Liver (tissue), 8 donors: ENCODE measurements at regions not wholly inside any gene's neighbourhood (a gene's known extent, or its start where the extent isn't known, plus 50 kb on each side); places are given as distances from the start of the nearest gene placed in this dataset.

Experiments used
- DNase-seq: peaks from one replicate; pipeline ENCODE4 v3.0.0-alpha.2; 2017; ENCODE audit warnings: low spot score
- H3K27ac ChIP-seq, 2 donors: one replicate each; pipeline ENCODE4 v1.7.0; 2013; ENCODE audit warnings: inconsistent platforms in 2 of 2, low read length in 2 of 2, control low read depth in 1 of 2, low read depth in 1 of 2, mild to moderate bottlenecking in 1 of 2
- H3K27me3 ChIP-seq, 4 donors: one replicate each; pipeline versions ENCODE4 v1.6.1 to v1.7.0; 2013; ENCODE audit warnings: low read length in 3 of 4, inconsistent platforms in 1 of 4, mild to moderate bottlenecking in 1 of 4, moderate library complexity in 1 of 4; ENCODE audit not compliant: control insufficient read depth in 4 of 4, insufficient read depth in 4 of 4
- H3K36me3 ChIP-seq, 4 donors: one replicate each; pipeline versions ENCODE4 v1.6.1 to v1.7.0; 2013; ENCODE audit warnings: low read length in 3 of 4, mild to moderate bottlenecking in 3 of 4, low read depth in 1 of 4, moderate library complexity in 1 of 4; ENCODE audit not compliant: control insufficient read depth in 4 of 4, insufficient read depth in 3 of 4
- H3K4me1 ChIP-seq, 4 donors: one replicate each; pipeline versions ENCODE4 v1.6.1 to v1.7.0; 2013; ENCODE audit warnings: low read length in 3 of 4, mild to moderate bottlenecking in 3 of 4, moderate library complexity in 1 of 4; ENCODE audit not compliant: control insufficient read depth in 4 of 4, insufficient read depth in 4 of 4
- H3K4me3 ChIP-seq, 3 donors: one replicate each; pipeline versions ENCODE4 v1.6.1 to v1.7.0; 2013; ENCODE audit warnings: low read length in 3 of 3, control low read depth in 1 of 3, low read depth in 1 of 3, mild to moderate bottlenecking in 1 of 3
- H3K9ac ChIP-seq, 2 donors: one replicate each; pipeline ENCODE4 v1.7.0; 2013; ENCODE audit warnings: low read length in 2 of 2, mild to moderate bottlenecking in 2 of 2, moderate library complexity in 2 of 2, control low read depth in 1 of 2, low read depth in 1 of 2
- H3K9me3 ChIP-seq, 4 donors: one replicate each; pipeline versions ENCODE4 v1.6.1 to v1.7.0; 2013; ENCODE audit warnings: low read length in 3 of 4; ENCODE audit not compliant: control insufficient read depth in 4 of 4
- CTCF ChIP-seq: fragments of 150-350 bp; IDR thresholded peaks from 2 replicates; pipeline ENCODE4 v1.5.1; 2017; ENCODE audit warnings: improper control_type of control experiment, low read depth, low read length; ENCODE audit not compliant: missing input control
- EGR1 ChIP-seq, 2 donors: IDR thresholded peaks; 2 replicates each; pipeline ENCODE4 v1.6.1; 2016 to 2018; ENCODE audit warnings: antibody characterized with exemption in 2 of 2, low read depth in 2 of 2
- FOXA1 ChIP-seq: IDR thresholded peaks from 2 replicates; pipeline ENCODE4 v1.6.1; 2016; ENCODE audit warnings: antibody characterized with exemption
- FOXA2 ChIP-seq: IDR thresholded peaks from 2 replicates; pipeline ENCODE4 v1.6.1; 2016; ENCODE audit warnings: antibody characterized with exemption
- HNF4A ChIP-seq, 2 donors: conservative IDR thresholded peaks; 2 replicates each; pipeline ENCODE4 v1.6.1; 2016; ENCODE audit warnings: antibody characterized with exemption in 2 of 2, mild to moderate bottlenecking in 2 of 2
- HNF4G ChIP-seq: IDR thresholded peaks from 2 replicates; pipeline ENCODE4 v1.6.1; 2016; ENCODE audit warnings: antibody characterized with exemption
- JUND ChIP-seq, 2 donors: IDR thresholded peaks; 2 replicates each; pipeline ENCODE4 v1.6.1; 2016; ENCODE audit warnings: antibody characterized with exemption in 2 of 2
- NR2F2 ChIP-seq: IDR thresholded peaks from 2 replicates; pipeline ENCODE4 v1.6.1; 2016; ENCODE audit warnings: antibody characterized with exemption
- RAD21 ChIP-seq, 2 donors: IDR thresholded peaks; 2 replicates each; pipeline ENCODE4 v1.6.1; 2016; ENCODE audit warnings: antibody characterized with exemption in 2 of 2, mild to moderate bottlenecking in 2 of 2
- REST ChIP-seq: IDR thresholded peaks from 2 replicates; pipeline ENCODE4 v1.6.1; 2016; ENCODE audit warnings: antibody characterized with exemption, mild to moderate bottlenecking
- RXRA ChIP-seq, 2 donors: IDR thresholded peaks; 2 replicates each; pipeline ENCODE4 v1.6.1; 2017 to 2018; ENCODE audit warnings: antibody characterized with exemption in 2 of 2, mild to moderate bottlenecking in 1 of 2
- SP1 ChIP-seq: IDR thresholded peaks from 2 replicates; pipeline ENCODE4 v1.6.1; 2018; ENCODE audit warnings: antibody characterized with exemption, mild to moderate bottlenecking
- WGBS: extraction: QIAGEN DNeasy Blood & Tissue Kit; methylation state at CpG from one replicate; pipeline ENCODE4 v1.1.7; 2013; 5-methylcytosine and 5-hydroxymethylcytosine counted together
- TF ChIP-seq, protein P1 (sequence below): IDR thresholded peaks from 2 replicates; pipeline ENCODE4 v1.6.1; 2016; ENCODE audit warnings: antibody characterized with exemption
- TF ChIP-seq, protein P2 (sequence below): IDR thresholded peaks from 2 replicates; pipeline ENCODE4 v1.6.1; 2016; ENCODE audit warnings: antibody characterized with exemption
- donor health status: healthy.
- donor health status: healthy.
- donor health status: healthy.
- donor health status: healthy.
- donor health status: healthy.

DNA sequence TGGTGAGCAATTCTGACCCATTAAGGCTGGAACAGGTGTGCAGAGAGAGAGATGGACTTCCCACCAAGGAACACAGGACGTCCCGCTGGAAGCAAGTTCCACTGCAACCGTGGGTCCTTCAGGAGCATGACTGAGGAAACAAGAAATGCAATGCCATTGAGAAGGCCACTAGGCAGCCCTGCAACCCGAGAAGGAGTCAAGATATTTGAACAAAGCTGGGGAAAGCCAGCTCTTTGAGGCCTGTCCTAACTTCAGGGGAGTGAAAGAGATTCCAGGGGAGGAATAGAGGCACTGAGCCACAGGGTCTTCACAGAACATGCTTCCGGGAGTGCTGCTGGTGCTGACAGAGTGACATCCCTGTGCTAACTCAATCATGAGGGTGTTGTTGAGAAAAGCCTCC, 153.8 kb upstream of the ZNF236 start:
- Histone ChIP-seq H3K27me3 (no peaks in the 10 kb centered on the region), H3K4me1 (no peaks in the 10 kb centered on the region), H3K36me3 (no peaks in the 10 kb centered on the region), H3K9ac (no peak overlapping the region), H3K9me3 (no peaks in the 10 kb centered on the region), H3K4me3 (no peak overlapping the region), H3K27ac (no peak overlapping the region)
- DNase-seq, result no peak
- 84% methylated on average over 5 of the region's 5 CpGs for WGBS
- no peak for TF ChIP-seq HNF4G
- no peak for TF ChIP-seq FOXA1
- TF ChIP-seq HNF4A (conservative IDR thresholded peaks at IDR 0.05), result no peak
- TF ChIP-seq FOXA2, result no peak
- TF ChIP-seq, protein P1, sequence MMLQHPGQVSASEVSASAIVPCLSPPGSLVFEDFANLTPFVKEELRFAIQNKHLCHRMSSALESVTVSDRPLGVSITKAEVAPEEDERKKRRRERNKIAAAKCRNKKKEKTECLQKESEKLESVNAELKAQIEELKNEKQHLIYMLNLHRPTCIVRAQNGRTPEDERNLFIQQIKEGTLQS, result no peak
- TF ChIP-seq, protein P2, sequence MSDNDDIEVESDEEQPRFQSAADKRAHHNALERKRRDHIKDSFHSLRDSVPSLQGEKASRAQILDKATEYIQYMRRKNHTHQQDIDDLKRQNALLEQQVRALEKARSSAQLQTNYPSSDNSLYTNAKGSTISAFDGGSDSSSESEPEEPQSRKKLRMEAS, result no peak

GRCh38 chr18:76668119-76668518, 154.2 kb upstream of the ZNF236 start:
- H3K9me3 ChIP-seq, result no peaks in the 10 kb centered on the region
- no peak overlapping the region for H3K4me3 ChIP-seq
- H3K9ac ChIP-seq, result no peak overlapping the region
- WGBS, result 92% methylated on average over 8 of the region's 8 CpGs
- no peaks in the 10 kb centered on the region for H3K36me3 ChIP-seq
- H3K27me3 ChIP-seq, result no peaks in the 10 kb centered on the region
- no peaks in the 10 kb centered on the region for H3K4me1 ChIP-seq
- no peak overlapping the region for H3K27ac ChIP-seq
- TF ChIP-seq RXRA (IDR thresholded peaks at IDR 0.05) (no peak), FOXA1 (no peak), HNF4A (conservative IDR thresholded peaks at IDR 0.05) (no peak), RAD21 (IDR thresholded peaks at IDR 0.05) (no peak), JUND (IDR thresholded peaks at IDR 0.05) (no peak), SP1 (no peak), EGR1 (IDR thresholded peaks at IDR 0.05; ENCODE audit: low read depth in 2 of 2) (no peak), NR2F2 (no peak), CTCF (no peak), REST (no peak), HNF4G (no peak)
- TF ChIP-seq, protein P1, result no peak
- TF ChIP-seq, protein P2, result no peak
- no peak for DNase-seq
